HCT116 (cell line): ENCODE measurements at regions not wholly inside any gene's neighbourhood (a gene's known extent, or its start where the extent isn't known, plus 50 kb on each side); places are given as distances from the start of the nearest gene placed in this dataset.

Experiments
- POLR2A ChIP-seq: IDR thresholded peaks from 2 replicates; pipeline ENCODE4 v1.7.0; 2011; ENCODE audit warnings: borderline replicate concordance; ENCODE audit not compliant: insufficient read depth, insufficient read length; ENCODE audit errors: extremely low read depth
- ZFX ChIP-seq: fragments of 450-650 bp; IDR thresholded peaks from 2 replicates; pipeline ENCODE4 v1.6.1; 2017
- TF ChIP-seq, protein P1 (sequence below), 3 experiments: fragments of 200-600 bp in 1 of 3; sonication (generic) in 1 of 3; IDR thresholded peaks in 2 of 3; conservative IDR thresholded peaks in 1 of 3; 2 replicates each; pipeline ENCODE4 v1.5.1; 2012 to 2017; ENCODE audit warnings: low read depth in 2 of 3, low read length in 2 of 3, antibody characterized with exemption in 1 of 3, borderline replicate concordance in 1 of 3, control low read depth in 1 of 3, mild to moderate bottlenecking in 1 of 3, mixed read lengths in 1 of 3, mixed run types in 1 of 3, moderate library complexity in 1 of 3; ENCODE audit not compliant: insufficient read depth in 1 of 3

DNA sequence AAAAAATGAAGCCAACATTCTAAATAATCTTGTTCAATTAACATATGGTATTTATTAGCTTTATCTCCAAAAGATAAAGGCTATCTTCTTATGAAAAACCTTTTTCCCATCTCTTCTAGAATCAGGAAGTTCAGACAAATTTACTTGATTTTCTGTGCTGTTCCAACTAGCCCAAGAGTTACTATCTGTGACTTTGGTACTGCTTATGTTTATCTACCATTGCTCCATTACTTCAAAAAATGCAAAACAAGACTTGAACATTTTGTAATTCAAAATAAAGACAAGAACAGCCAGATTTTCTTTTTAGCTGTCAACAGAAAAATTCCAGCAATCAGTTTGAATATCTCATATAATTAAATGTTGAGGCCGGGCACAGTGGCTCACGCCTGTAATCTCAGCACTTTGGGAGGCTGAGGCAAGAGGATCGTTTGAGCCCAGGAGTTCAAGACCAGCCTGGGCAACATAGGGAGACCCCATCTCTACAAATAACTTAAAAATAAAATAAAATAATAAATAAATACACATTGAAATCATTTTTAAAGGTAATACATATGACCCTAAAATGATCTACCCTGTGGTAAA lies 188.5 kb downstream of the LTN1 start:
- no peak for TF ChIP-seq POLR2A
- no peak for TF ChIP-seq ZFX
- TF ChIP-seq, protein P1, sequence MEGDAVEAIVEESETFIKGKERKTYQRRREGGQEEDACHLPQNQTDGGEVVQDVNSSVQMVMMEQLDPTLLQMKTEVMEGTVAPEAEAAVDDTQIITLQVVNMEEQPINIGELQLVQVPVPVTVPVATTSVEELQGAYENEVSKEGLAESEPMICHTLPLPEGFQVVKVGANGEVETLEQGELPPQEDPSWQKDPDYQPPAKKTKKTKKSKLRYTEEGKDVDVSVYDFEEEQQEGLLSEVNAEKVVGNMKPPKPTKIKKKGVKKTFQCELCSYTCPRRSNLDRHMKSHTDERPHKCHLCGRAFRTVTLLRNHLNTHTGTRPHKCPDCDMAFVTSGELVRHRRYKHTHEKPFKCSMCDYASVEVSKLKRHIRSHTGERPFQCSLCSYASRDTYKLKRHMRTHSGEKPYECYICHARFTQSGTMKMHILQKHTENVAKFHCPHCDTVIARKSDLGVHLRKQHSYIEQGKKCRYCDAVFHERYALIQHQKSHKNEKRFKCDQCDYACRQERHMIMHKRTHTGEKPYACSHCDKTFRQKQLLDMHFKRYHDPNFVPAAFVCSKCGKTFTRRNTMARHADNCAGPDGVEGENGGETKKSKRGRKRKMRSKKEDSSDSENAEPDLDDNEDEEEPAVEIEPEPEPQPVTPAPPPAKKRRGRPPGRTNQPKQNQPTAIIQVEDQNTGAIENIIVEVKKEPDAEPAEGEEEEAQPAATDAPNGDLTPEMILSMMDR (IDR thresholded peaks at IDR 0.05 in 2 of 3, conservative IDR thresholded peaks at IDR 0.05 in 1 of 3; ENCODE audit: borderline replicate concordance in 1 of 3, insufficient read depth in 1 of 3, low read depth in 2 of 3, low read length in 2 of 3): no peak
